Upper lobe of right lung (tissue), 1 donor: ENCODE measurements at regions not wholly inside any gene's neighbourhood (a gene's known extent, or its start where the extent isn't known, plus 50 kb on each side); places are given as distances from the start of the nearest gene placed in this dataset.
"Not testable (repeated sequence)": the region's sequence is repeated elsewhere in the genome, so short reads cannot be mapped to it uniquely, and the experiment has no call there.

Experiments used
- ATAC-seq: fragments of 200-7000 bp; cut with Tn5 transposase; one replicate; pipeline ENCODE4 v1.9.1; 2020; ENCODE audit warnings: mild to moderate bottlenecking, moderate library complexity
- DNase-seq: peaks from one replicate; pipeline ENCODE4 v3.0.0-alpha.2; 2020
- H3K27ac ChIP-seq: fragments of 200-600 bp; one replicate; pipeline ENCODE4 v1.8.0; 2022
- H3K27me3 ChIP-seq: fragments of 200-600 bp; one replicate; pipeline ENCODE4 v1.8.0; 2022; ENCODE audit warnings: mild to moderate bottlenecking
- H3K36me3 ChIP-seq: fragments of 200-600 bp; one replicate; pipeline ENCODE4 v1.8.0; 2022
- H3K4me1 ChIP-seq: fragments of 200-600 bp; one replicate; pipeline ENCODE4 v1.8.0; 2022
- H3K4me3 ChIP-seq: fragments of 200-600 bp; one replicate; pipeline ENCODE4 v1.8.0; 2022; ENCODE audit warnings: mild to moderate bottlenecking
- H3K9me3 ChIP-seq: fragments of 200-600 bp; one replicate; pipeline ENCODE4 v1.8.0; 2022
- intact Hi-C: fragments of 100-400 bp; cut with DNase I; formaldehyde crosslinking; loops from one replicate; pipeline ENCODE4 v1.11.0; 2022
- TF ChIP-seq, protein P1 (sequence below): fragments of 200-600 bp; IDR thresholded peaks from one replicate; pipeline ENCODE4 v1.8.0; 2022; ENCODE audit warnings: antibody characterized with exemption
- donor health status: DM: no; HTN: yes; CAD: no; lungs with severe emphysema.

DNA sequence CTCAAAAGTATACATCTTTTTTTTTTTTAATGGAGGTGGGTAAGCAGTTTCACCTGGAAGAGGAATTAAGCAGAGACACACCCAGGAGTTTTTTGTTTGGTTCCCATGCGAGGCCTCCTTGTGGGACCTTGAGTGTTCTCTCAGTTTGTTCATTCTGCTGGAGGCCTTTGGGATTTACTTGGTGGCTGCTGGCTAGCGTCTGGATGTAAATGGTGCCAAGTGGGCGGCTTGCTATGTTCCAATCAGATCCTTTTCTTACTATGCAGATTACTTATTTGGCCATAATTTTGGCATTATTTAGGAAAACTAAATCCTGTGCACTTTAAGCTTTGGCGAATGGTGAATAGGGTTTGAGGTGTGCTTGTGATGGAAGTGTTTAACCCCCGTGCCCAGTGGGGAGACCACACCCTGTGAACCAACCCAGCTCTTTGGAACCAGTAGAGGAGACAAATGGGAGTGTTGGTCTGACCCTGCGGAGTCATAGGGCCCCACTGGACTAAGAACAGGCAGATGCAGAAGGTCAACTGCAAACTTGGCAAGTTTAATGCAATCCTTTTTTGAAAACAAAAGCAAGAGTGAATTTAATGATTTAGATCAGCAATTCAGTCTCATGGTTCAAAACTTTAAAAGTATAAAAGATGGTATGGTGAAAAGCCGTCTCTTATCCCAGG, 79.4 kb downstream of the EBLN2 start:
- TF ChIP-seq, protein P1, sequence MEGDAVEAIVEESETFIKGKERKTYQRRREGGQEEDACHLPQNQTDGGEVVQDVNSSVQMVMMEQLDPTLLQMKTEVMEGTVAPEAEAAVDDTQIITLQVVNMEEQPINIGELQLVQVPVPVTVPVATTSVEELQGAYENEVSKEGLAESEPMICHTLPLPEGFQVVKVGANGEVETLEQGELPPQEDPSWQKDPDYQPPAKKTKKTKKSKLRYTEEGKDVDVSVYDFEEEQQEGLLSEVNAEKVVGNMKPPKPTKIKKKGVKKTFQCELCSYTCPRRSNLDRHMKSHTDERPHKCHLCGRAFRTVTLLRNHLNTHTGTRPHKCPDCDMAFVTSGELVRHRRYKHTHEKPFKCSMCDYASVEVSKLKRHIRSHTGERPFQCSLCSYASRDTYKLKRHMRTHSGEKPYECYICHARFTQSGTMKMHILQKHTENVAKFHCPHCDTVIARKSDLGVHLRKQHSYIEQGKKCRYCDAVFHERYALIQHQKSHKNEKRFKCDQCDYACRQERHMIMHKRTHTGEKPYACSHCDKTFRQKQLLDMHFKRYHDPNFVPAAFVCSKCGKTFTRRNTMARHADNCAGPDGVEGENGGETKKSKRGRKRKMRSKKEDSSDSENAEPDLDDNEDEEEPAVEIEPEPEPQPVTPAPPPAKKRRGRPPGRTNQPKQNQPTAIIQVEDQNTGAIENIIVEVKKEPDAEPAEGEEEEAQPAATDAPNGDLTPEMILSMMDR, result no peak
- Histone ChIP-seq H3K27ac (no peak overlapping the region), H3K4me1 (no peaks in the 10 kb centered on the region), H3K27me3 (no peaks in the 10 kb centered on the region), H3K9me3 (no peaks in the 10 kb centered on the region), H3K4me3 (no peak overlapping the region), H3K36me3 (no peaks in the 10 kb centered on the region)
- ATAC-seq, result no peak
- intact Hi-C loops, result no loop called here
- no peak for DNase-seq

DNA sequence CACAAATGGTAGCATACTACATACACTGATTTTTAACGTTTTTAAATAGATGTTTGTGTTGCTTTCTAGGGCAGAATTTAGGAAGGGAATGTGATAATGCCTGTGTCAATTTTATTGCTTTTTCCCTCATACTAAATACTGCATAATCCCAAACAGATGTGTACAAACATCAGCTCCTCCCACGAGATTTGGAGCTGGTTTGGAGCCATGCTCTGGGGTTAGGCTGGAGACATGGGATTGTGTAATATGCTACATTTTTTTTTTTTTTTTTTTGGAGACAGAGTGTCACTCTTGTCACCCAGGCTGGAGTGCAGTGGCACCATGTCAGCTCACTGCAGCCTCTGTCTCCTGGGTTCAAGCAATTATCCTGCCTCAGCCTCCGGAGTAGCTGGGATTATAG, 80.1 kb downstream of the EBLN2 start:
- DNase-seq, result no peak

DNA sequence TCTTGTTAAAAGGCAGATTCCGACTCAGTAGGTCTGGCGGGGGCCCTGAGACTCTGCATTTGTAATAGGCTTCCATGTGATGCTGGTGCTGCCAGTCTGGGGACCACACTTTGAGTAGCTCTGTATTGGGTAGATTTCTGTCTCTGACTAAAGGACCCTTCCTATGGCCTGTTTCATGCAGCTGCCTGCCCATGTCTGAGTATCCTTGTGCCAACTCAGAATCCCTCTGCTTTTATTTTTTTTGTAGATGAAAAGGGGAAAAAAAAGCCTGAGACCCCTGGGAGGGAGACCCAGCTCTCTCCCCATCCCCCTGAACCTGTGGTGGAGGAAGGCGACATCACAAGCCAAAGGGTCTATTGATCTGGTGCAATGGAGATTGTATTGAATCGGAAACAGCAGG, 81.9 kb downstream of the EBLN2 start:
- no peaks in the 10 kb centered on the region for H3K36me3 ChIP-seq
- no peaks in the 10 kb centered on the region for H3K9me3 ChIP-seq
- H3K4me3 ChIP-seq, result no peak overlapping the region
- no peak overlapping the region for H3K27ac ChIP-seq
- H3K27me3 ChIP-seq, result no peaks in the 10 kb centered on the region
- H3K4me1 ChIP-seq, result peaks cover 9% of the 10 kb centered on the region
- ATAC-seq, result no peak
- DNase-seq, result no peak
- TF ChIP-seq, protein P1, result no peak
- intact Hi-C loops, result no loop called here

More for the DNA sequence above, 80.1 kb downstream of the EBLN2 start:
- Histone ChIP-seq H3K27ac (no peak overlapping the region), H3K9me3 (no peaks in the 10 kb centered on the region), H3K4me3 (no peak overlapping the region), H3K4me1 (no peaks in the 10 kb centered on the region), H3K27me3 (no peaks in the 10 kb centered on the region), H3K36me3 (no peaks in the 10 kb centered on the region)
- intact Hi-C loops, result no loop called here
- TF ChIP-seq, protein P1, result no peak
- ATAC-seq, result no peak

DNA sequence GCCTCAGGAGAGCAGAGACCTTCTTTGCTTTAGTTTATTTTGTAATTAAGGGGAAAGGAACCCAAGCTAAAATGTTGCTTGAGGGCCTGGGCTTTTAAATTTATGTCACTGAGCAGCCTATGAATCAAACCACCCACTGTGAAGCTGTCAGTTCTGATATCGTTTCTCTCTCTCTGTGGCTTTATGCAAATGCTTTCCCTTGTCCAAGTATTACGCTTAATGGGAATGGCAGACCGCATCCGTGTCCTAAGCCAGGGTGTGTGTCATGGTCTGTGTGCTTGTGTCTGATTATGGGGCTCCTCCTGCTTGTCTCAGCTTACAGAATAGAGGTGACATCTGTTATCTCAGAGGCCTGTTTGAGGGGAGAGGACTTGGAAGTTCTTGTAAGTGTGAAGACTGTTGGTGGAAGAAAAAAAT, 82.4 kb downstream of the EBLN2 start:
- peaks cover 13% of the 10 kb centered on the region for H3K4me1 ChIP-seq
- no peak overlapping the region for H3K4me3 ChIP-seq
- intact Hi-C loops, result no loop called here
- no peaks in the 10 kb centered on the region for H3K27me3 ChIP-seq
- H3K36me3 ChIP-seq, result no peaks in the 10 kb centered on the region
- no peak overlapping the region for H3K27ac ChIP-seq
- TF ChIP-seq, protein P1, result no peak
- no peak for DNase-seq
- no peak for ATAC-seq
- no peaks in the 10 kb centered on the region for H3K9me3 ChIP-seq

DNA sequence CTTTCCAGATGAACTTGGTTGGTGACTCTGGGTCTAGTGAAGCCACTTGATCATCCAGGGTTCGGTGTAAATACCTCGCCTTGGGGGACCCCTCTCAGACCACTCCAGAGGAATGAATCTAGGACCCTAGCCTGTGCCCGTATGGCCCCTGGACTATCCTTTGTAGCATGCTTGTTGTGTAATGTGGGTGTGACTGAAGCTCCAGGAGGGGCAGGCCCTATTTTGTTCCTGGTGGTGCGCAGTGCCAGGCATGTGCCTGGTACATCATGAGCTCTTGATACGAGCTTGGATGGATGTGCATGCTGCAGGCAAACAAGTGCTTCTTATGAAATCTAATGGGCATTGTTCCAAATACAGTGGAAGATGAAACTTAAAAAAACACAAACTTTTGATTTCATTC, 82.8 kb downstream of the EBLN2 start:
- Histone ChIP-seq H3K9me3 (no peaks in the 10 kb centered on the region), H3K27ac (no peak overlapping the region), H3K36me3 (no peaks in the 10 kb centered on the region), H3K4me3 (no peak overlapping the region), H3K4me1 (peaks cover 14% of the 10 kb centered on the region), H3K27me3 (no peaks in the 10 kb centered on the region)
- ATAC-seq (peak; percentile 50), DNase-seq (no peak)
- TF ChIP-seq, protein P1, result no peak
- intact Hi-C loops, result no loop called here

DNA sequence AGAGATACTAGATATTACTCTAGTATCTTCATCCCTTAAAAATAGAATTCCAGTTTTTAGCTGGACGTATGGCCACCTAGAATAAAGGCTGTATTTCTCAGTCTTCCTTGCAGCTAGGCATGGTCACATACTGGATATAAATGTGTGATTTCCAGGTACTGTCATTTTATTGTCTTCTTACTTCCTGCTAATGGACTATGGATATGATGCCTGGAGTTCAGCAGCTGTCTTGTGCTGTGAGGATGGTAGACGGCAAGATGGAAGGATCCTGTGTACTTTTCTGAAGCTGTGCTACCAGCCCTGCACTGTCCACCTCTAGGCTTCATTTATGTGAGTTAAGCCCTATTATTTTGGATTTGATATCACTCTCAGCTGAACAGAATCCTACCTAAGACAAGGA, 83.4 kb downstream of the EBLN2 start:
- TF ChIP-seq, protein P1, result no peak
- no peaks in the 10 kb centered on the region for H3K27me3 ChIP-seq
- H3K4me3 ChIP-seq, result no peak overlapping the region
- peaks cover 14% of the 10 kb centered on the region for H3K4me1 ChIP-seq
- DNase-seq, result no peak
- intact Hi-C loops, result no loop called here
- no peaks in the 10 kb centered on the region for H3K9me3 ChIP-seq
- no peaks in the 10 kb centered on the region for H3K36me3 ChIP-seq
- H3K27ac ChIP-seq, result no peak overlapping the region
- no peak for ATAC-seq

DNA sequence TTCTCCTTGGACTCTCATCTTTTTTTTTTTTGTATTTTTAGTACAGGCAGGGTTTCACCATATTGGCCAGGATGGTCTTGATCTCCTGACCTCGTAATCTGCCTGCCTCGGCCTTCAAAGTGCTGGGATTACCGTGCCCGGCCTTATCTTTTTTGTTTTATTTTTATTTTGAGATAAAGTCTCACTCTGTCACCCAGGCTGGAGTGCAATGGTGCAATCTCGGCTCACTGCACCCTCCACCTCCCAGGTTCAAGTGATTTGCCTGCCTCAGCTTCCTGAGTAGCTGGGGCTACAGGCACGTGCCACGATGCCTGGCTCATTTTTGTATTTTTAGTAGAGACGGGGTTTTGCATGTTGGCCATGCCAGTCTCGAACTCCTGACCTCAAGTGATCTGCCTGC, 86.0 kb downstream of the EBLN2 start:
- H3K9me3 ChIP-seq, DNase-seq, ATAC-seq, intact Hi-C loops, H3K36me3 ChIP-seq, H3K4me3 ChIP-seq, H3K27me3 ChIP-seq: not testable (repeated sequence)
- peak overlapping the region; percentile 13 for H3K27ac ChIP-seq
- peaks cover 14% of the 10 kb centered on the region for H3K4me1 ChIP-seq
